ENCODE measurements at regions not wholly inside any gene's neighbourhood (a gene's known extent, or its start where the extent isn't known, plus 50 kb on each side); places are given as distances from the start of the nearest gene placed in this dataset.
A peak's percentile ranks its signal among the peaks of the same experiment; 100 is the strongest.

GRCh38 chr2:71794611-71795010 lies 341.2 kb downstream of the DYSF start:
- Mint-ChIP-seq H3K9me3 (ENCODE audit: low read depth) (no peaks in the 10 kb centered on the region), H3K27me3 (ENCODE audit: low read depth) (no peaks in the 10 kb centered on the region), H3K36me3 (ENCODE audit: low read depth) (no peaks in the 10 kb centered on the region), H3K4me3 (ENCODE audit: unreplicated experiment) (no peak overlapping the region), H3K4me1 (ENCODE audit: low read depth) (peaks cover 43% of the 10 kb centered on the region), H3K27ac (ENCODE audit: unreplicated experiment) (no peak overlapping the region)
- DNase-seq (ENCODE audit: low spot score), result no peak
- no peak for TF ChIP-seq CTCF (IDR thresholded peaks at IDR 0.05)

GRCh38 chr2:71793926-71794325 lies 340.6 kb downstream of the DYSF start:
- no peak for DNase-seq (ENCODE audit: low spot score)

GRCh38 chr2:71792926-71793761 lies 339.8 kb downstream of the DYSF start:
- H3K4me1 Mint-ChIP-seq (ENCODE audit: low read depth), result peaks cover 41% of the 10 kb centered on the region
- no peak for DNase-seq (ENCODE audit: low spot score)
- H3K36me3 Mint-ChIP-seq (ENCODE audit: low read depth), result no peaks in the 10 kb centered on the region
- peak overlapping the region; percentile 78 for H3K27ac Mint-ChIP-seq (ENCODE audit: unreplicated experiment)
- no peak for TF ChIP-seq CTCF (IDR thresholded peaks at IDR 0.05)
- H3K4me3 Mint-ChIP-seq (ENCODE audit: unreplicated experiment), result no peak overlapping the region
- no peaks in the 10 kb centered on the region for H3K9me3 Mint-ChIP-seq (ENCODE audit: low read depth)
- no peaks in the 10 kb centered on the region for H3K27me3 Mint-ChIP-seq (ENCODE audit: low read depth)

More at GRCh38 chr2:71793926-71794325, 340.6 kb downstream of the DYSF start:
- no peak overlapping the region for H3K4me3 Mint-ChIP-seq (ENCODE audit: unreplicated experiment)
- no peak for TF ChIP-seq CTCF (IDR thresholded peaks at IDR 0.05)
- H3K9me3 Mint-ChIP-seq (ENCODE audit: low read depth), result no peaks in the 10 kb centered on the region
- no peaks in the 10 kb centered on the region for H3K36me3 Mint-ChIP-seq (ENCODE audit: low read depth)
- peak overlapping the region; percentile 78 for H3K27ac Mint-ChIP-seq (ENCODE audit: unreplicated experiment)
- H3K4me1 Mint-ChIP-seq (ENCODE audit: low read depth), result peaks cover 43% of the 10 kb centered on the region
- H3K27me3 Mint-ChIP-seq (ENCODE audit: low read depth), result no peaks in the 10 kb centered on the region

- Mint-ChIP-seq H3K27me3 (ENCODE audit: low read depth) (no peaks in the 10 kb centered on the region), H3K36me3 (ENCODE audit: low read depth) (no peaks in the 10 kb centered on the region), H3K27ac (ENCODE audit: unreplicated experiment) (no peak overlapping the region), H3K4me1 (ENCODE audit: low read depth) (peaks cover 39% of the 10 kb centered on the region), H3K4me3 (ENCODE audit: unreplicated experiment) (no peak overlapping the region), H3K9me3 (ENCODE audit: low read depth) (no peaks in the 10 kb centered on the region)
- no peak for DNase-seq (ENCODE audit: low spot score)
- TF ChIP-seq CTCF (IDR thresholded peaks at IDR 0.05), result no peak
Measured at GRCh38 chr2:71791501-71792135, 338.3 kb downstream of the DYSF start.

- DNase-seq (ENCODE audit: low spot score), result no peak
- H3K4me3 Mint-ChIP-seq (ENCODE audit: unreplicated experiment), result no peak overlapping the region
- no peak for TF ChIP-seq CTCF (IDR thresholded peaks at IDR 0.05)
- H3K36me3 Mint-ChIP-seq (ENCODE audit: low read depth), result no peaks in the 10 kb centered on the region
- no peaks in the 10 kb centered on the region for H3K9me3 Mint-ChIP-seq (ENCODE audit: low read depth)
- no peak overlapping the region for H3K27ac Mint-ChIP-seq (ENCODE audit: unreplicated experiment)
- H3K4me1 Mint-ChIP-seq (ENCODE audit: low read depth), result peaks cover 36% of the 10 kb centered on the region
- H3K27me3 Mint-ChIP-seq (ENCODE audit: low read depth), result no peaks in the 10 kb centered on the region
Measured at GRCh38 chr2:71791061-71791450, 337.7 kb downstream of the DYSF start.
